IPS-18c (cell line): ENCODE measurements at regions not wholly inside any gene's neighbourhood (a gene's known extent, or its start where the extent isn't known, plus 50 kb on each side); places are given as distances from the start of the nearest gene placed in this dataset.

Experiments
- H3K4me3 ChIP-seq: 2 replicates; pipeline ENCODE4 v1.7.0; 2013; ENCODE audit warnings: low read depth, mild to moderate bottlenecking, low read length, moderate library complexity; ENCODE audit not compliant: insufficient read depth
- H3K9me3 ChIP-seq: one replicate; pipeline ENCODE4 v1.6.1; 2013; ENCODE audit warnings: mild to moderate bottlenecking, low read length, moderate library complexity; ENCODE audit not compliant: control insufficient read depth, insufficient read depth

- H3K9me3 ChIP-seq = no peaks in the 10 kb centered on the region
- no peak overlapping the region for H3K4me3 ChIP-seq
Measured at GRCh38 chr5:153153086-153153485, 337.4 kb upstream of the GRIA1 start.

- no peak overlapping the region for H3K4me3 ChIP-seq
- H3K9me3 ChIP-seq = no peaks in the 10 kb centered on the region
Measured at GRCh38 chr5:153157156-153157555, 333.3 kb upstream of the GRIA1 start.

GRCh38 chr5:153158608-153159007 lies 331.9 kb upstream of the GRIA1 start:
- Histone ChIP-seq H3K4me3 (no peak overlapping the region), H3K9me3 (no peaks in the 10 kb centered on the region)

- H3K4me3 ChIP-seq = no peak overlapping the region
Measured at GRCh38 chr5:153159616-153160015, 330.9 kb upstream of the GRIA1 start.

GRCh38 chr5:153168241-153168640 lies 322.2 kb upstream of the GRIA1 start:
- no peak overlapping the region for H3K4me3 ChIP-seq
- no peaks in the 10 kb centered on the region for H3K9me3 ChIP-seq

More at GRCh38 chr5:153159616-153160015, 330.9 kb upstream of the GRIA1 start:
- H3K9me3 ChIP-seq = no peaks in the 10 kb centered on the region

GRCh38 chr5:153187503-153187902 lies 303.0 kb upstream of the GRIA1 start:
- Histone ChIP-seq H3K9me3 (no peaks in the 10 kb centered on the region), H3K4me3 (no peak overlapping the region)

- H3K9me3 ChIP-seq = no peaks in the 10 kb centered on the region
- no peak overlapping the region for H3K4me3 ChIP-seq
Measured at GRCh38 chr5:153206361-153206760, 284.1 kb upstream of the GRIA1 start.

GRCh38 chr5:153209016-153209415 lies 281.5 kb upstream of the GRIA1 start:
- Histone ChIP-seq H3K4me3 (no peak overlapping the region), H3K9me3 (no peaks in the 10 kb centered on the region)

- no peak overlapping the region for H3K4me3 ChIP-seq
- H3K9me3 ChIP-seq = no peaks in the 10 kb centered on the region
Measured at GRCh38 chr5:153209687-153210086, 280.8 kb upstream of the GRIA1 start.

GRCh38 chr5:153211076-153211475 lies 279.4 kb upstream of the GRIA1 start:
- Histone ChIP-seq H3K9me3 (peaks cover 3% of the 10 kb centered on the region), H3K4me3 (no peak overlapping the region)

GRCh38 chr5:153212471-153212870 lies 278.0 kb upstream of the GRIA1 start:
- no peak overlapping the region for H3K4me3 ChIP-seq
- H3K9me3 ChIP-seq = peaks cover 3% of the 10 kb centered on the region

- H3K4me3 ChIP-seq = no peak overlapping the region
- H3K9me3 ChIP-seq = no peaks in the 10 kb centered on the region
Measured at GRCh38 chr5:153222936-153223335, 267.5 kb upstream of the GRIA1 start.

- Histone ChIP-seq H3K4me3 (no peak overlapping the region), H3K9me3 (no peaks in the 10 kb centered on the region)
Measured at GRCh38 chr5:153223376-153223775, 267.1 kb upstream of the GRIA1 start.

GRCh38 chr5:153224651-153225050 lies 265.8 kb upstream of the GRIA1 start:
- Histone ChIP-seq H3K4me3 (no peak overlapping the region), H3K9me3 (no peaks in the 10 kb centered on the region)

GRCh38 chr5:153233933-153234332 lies 256.5 kb upstream of the GRIA1 start:
- no peaks in the 10 kb centered on the region for H3K9me3 ChIP-seq

GRCh38 chr5:153236319-153236718 lies 254.2 kb upstream of the GRIA1 start:
- Histone ChIP-seq H3K9me3 (no peaks in the 10 kb centered on the region), H3K4me3 (no peak overlapping the region)

More at GRCh38 chr5:153233933-153234332, 256.5 kb upstream of the GRIA1 start:
- no peak overlapping the region for H3K4me3 ChIP-seq

GRCh38 chr5:153237671-153238332 lies 252.7 kb upstream of the GRIA1 start:
- Histone ChIP-seq H3K9me3 (no peaks in the 10 kb centered on the region), H3K4me3 (no peak overlapping the region)

GRCh38 chr5:153257381-153257780 lies 233.1 kb upstream of the GRIA1 start:
- no peaks in the 10 kb centered on the region for H3K9me3 ChIP-seq
- no peak overlapping the region for H3K4me3 ChIP-seq

GRCh38 chr5:153258469-153258868 lies 232.0 kb upstream of the GRIA1 start:
- Histone ChIP-seq H3K9me3 (no peaks in the 10 kb centered on the region), H3K4me3 (no peak overlapping the region)
